ENCODE measurements at regions not wholly inside any gene's neighbourhood (a gene's known extent, or its start where the extent isn't known, plus 50 kb on each side); places are given as distances from the start of the nearest gene placed in this dataset.

- Mint-ChIP-seq H3K36me3 (ENCODE audit: insufficient read depth, unreplicated experiment) (no peaks in the 10 kb centered on the region), H3K4me3 (ENCODE audit: unreplicated experiment) (no peak overlapping the region), H3K4me1 (ENCODE audit: low read depth, unreplicated experiment) (no peaks in the 10 kb centered on the region), H3K27ac (ENCODE audit: unreplicated experiment) (no peak overlapping the region), H3K27me3 (ENCODE audit: insufficient read depth, unreplicated experiment) (no peaks in the 10 kb centered on the region), H3K9me3 (ENCODE audit: unreplicated experiment) (no peaks in the 10 kb centered on the region)
- TF ChIP-seq, protein P1, sequence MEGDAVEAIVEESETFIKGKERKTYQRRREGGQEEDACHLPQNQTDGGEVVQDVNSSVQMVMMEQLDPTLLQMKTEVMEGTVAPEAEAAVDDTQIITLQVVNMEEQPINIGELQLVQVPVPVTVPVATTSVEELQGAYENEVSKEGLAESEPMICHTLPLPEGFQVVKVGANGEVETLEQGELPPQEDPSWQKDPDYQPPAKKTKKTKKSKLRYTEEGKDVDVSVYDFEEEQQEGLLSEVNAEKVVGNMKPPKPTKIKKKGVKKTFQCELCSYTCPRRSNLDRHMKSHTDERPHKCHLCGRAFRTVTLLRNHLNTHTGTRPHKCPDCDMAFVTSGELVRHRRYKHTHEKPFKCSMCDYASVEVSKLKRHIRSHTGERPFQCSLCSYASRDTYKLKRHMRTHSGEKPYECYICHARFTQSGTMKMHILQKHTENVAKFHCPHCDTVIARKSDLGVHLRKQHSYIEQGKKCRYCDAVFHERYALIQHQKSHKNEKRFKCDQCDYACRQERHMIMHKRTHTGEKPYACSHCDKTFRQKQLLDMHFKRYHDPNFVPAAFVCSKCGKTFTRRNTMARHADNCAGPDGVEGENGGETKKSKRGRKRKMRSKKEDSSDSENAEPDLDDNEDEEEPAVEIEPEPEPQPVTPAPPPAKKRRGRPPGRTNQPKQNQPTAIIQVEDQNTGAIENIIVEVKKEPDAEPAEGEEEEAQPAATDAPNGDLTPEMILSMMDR (IDR thresholded peaks at IDR 0.05; ENCODE audit: insufficient read depth in 1 of 2, low read depth in 1 of 2, low read length in 1 of 2, severe bottlenecking in 1 of 2, unreplicated experiment in 1 of 2) = no peak
- H3K36me3 ChIP-seq (ENCODE audit: control insufficient read depth, insufficient read depth, low read length) = no peaks in the 10 kb centered on the region
- H3K4me1 ChIP-seq = no peaks in the 10 kb centered on the region
- H3K4me3 ChIP-seq (ENCODE audit: low read depth, low read length) = no peak overlapping the region
- intact Hi-C loops (cut with micrococcal nuclease; ENCODE audit: unreplicated experiment) = no loop called here
- BruUV-seq (replicated peaks) = no TSS peak
- no peak for DNase-seq
- CTCF ChIA-PET = no interaction called here
- POLR2A ChIA-PET = no interaction called here
- no peaks in the 10 kb centered on the region for H3K9me3 ChIP-seq
- no peaks in the 10 kb centered on the region for H3K27me3 ChIP-seq (replicated peaks; ENCODE audit: control insufficient read depth, insufficient read depth, low read length)
Observed at GRCh38 chr12:58097741-58098140, 156.4 kb downstream of the ATP23 start.

- no peaks in the 10 kb centered on the region for H3K4me1 Mint-ChIP-seq (ENCODE audit: low read depth, unreplicated experiment)
- no peak overlapping the region for H3K4me3 Mint-ChIP-seq (ENCODE audit: unreplicated experiment)
- no TSS peak for BruUV-seq (replicated peaks)
- DNase-seq = no peak
- intact Hi-C loops (cut with micrococcal nuclease; ENCODE audit: unreplicated experiment) = no loop called here
- no peaks in the 10 kb centered on the region for H3K9me3 Mint-ChIP-seq (ENCODE audit: unreplicated experiment)
- ChIA-PET CTCF (no interaction called here), POLR2A (no interaction called here)
- TF ChIP-seq, protein P1 (IDR thresholded peaks at IDR 0.05; ENCODE audit: insufficient read depth in 1 of 2, low read depth in 1 of 2, low read length in 1 of 2, severe bottlenecking in 1 of 2, unreplicated experiment in 1 of 2) = no peak
- H3K36me3 Mint-ChIP-seq (ENCODE audit: insufficient read depth, unreplicated experiment) = no peaks in the 10 kb centered on the region
- no peaks in the 10 kb centered on the region for H3K36me3 ChIP-seq (ENCODE audit: control insufficient read depth, insufficient read depth, low read length)
- no peaks in the 10 kb centered on the region for H3K4me1 ChIP-seq
- H3K27me3 ChIP-seq (replicated peaks; ENCODE audit: control insufficient read depth, insufficient read depth, low read length) = no peaks in the 10 kb centered on the region
- no peak overlapping the region for H3K4me3 ChIP-seq (ENCODE audit: low read depth, low read length)
- H3K9me3 ChIP-seq = no peaks in the 10 kb centered on the region
- H3K27me3 Mint-ChIP-seq (ENCODE audit: insufficient read depth, unreplicated experiment) = no peaks in the 10 kb centered on the region
- no peak overlapping the region for H3K27ac Mint-ChIP-seq (ENCODE audit: unreplicated experiment)
Observed at GRCh38 chr12:58099476-58099875, 158.1 kb downstream of the ATP23 start.

- Mint-ChIP-seq H3K36me3 (ENCODE audit: insufficient read depth, unreplicated experiment) (no peaks in the 10 kb centered on the region), H3K27ac (ENCODE audit: unreplicated experiment) (no peak overlapping the region), H3K27me3 (ENCODE audit: insufficient read depth, unreplicated experiment) (peaks cover 2% of the 10 kb centered on the region), H3K9me3 (ENCODE audit: unreplicated experiment) (no peaks in the 10 kb centered on the region), H3K4me1 (ENCODE audit: low read depth, unreplicated experiment) (no peaks in the 10 kb centered on the region), H3K4me3 (ENCODE audit: unreplicated experiment) (no peak overlapping the region)
- Histone ChIP-seq H3K4me1 (no peaks in the 10 kb centered on the region), H3K36me3 (ENCODE audit: control insufficient read depth, insufficient read depth, low read length) (no peaks in the 10 kb centered on the region), H3K27me3 (replicated peaks; ENCODE audit: control insufficient read depth, insufficient read depth, low read length) (no peaks in the 10 kb centered on the region), H3K4me3 (ENCODE audit: low read depth, low read length) (no peak overlapping the region), H3K9me3 (no peaks in the 10 kb centered on the region)
- TF ChIP-seq, protein P1 (IDR thresholded peaks at IDR 0.05; ENCODE audit: insufficient read depth in 1 of 2, low read depth in 1 of 2, low read length in 1 of 2, severe bottlenecking in 1 of 2, unreplicated experiment in 1 of 2) = no peak
- BruUV-seq (replicated peaks) = no TSS peak
- CTCF ChIA-PET = no interaction called here
- intact Hi-C loops (cut with micrococcal nuclease; ENCODE audit: unreplicated experiment) = no loop called here
- POLR2A ChIA-PET = no interaction called here
- DNase-seq = no peak
Observed at GRCh38 chr12:58104351-58104755, 163.0 kb downstream of the ATP23 start.
